Loucy (cell line): ENCODE measurements at regions not wholly inside any gene's neighbourhood (a gene's known extent, or its start where the extent isn't known, plus 50 kb on each side); places are given as distances from the start of the nearest gene placed in this dataset.

ENCODE experiments used
- CTCF ChIP-seq: fragments of 200-600 bp; sonication (generic); conservative IDR thresholded peaks from 2 replicates; pipeline ENCODE4 v1.5.1; 2014; ENCODE audit warnings: mild to moderate bottlenecking, antibody characterized with exemption, low read length
- EZH2phosphoT487 ChIP-seq: fragments of 200-600 bp; IDR thresholded peaks from 2 replicates; pipeline ENCODE4 v1.6.1; 2018; ENCODE audit warnings: antibody characterized with exemption, mild to moderate bottlenecking, moderate library complexity, borderline replicate concordance

GRCh38 chr13:94886191-94886590, 173.8 kb upstream of the SOX21 start:
- no peak for TF ChIP-seq CTCF
- no peak for TF ChIP-seq EZH2phosphoT487
